GM10248 (cell line): ENCODE measurements at regions not wholly inside any gene's neighbourhood (a gene's known extent, or its start where the extent isn't known, plus 50 kb on each side); places are given as distances from the start of the nearest gene placed in this dataset.

ENCODE experiments used
- CTCF ChIA-PET: fragments of 300-600 bp; sonication (Branson Sonifier 250); formaldehyde crosslinking; extraction: SDS; loops from one replicate; lab custom pipeline; 2021; ENCODE audit warnings: antibody characterized with exemption; lab: Yijun Ruan, JAX
- POLR2A ChIA-PET: fragments of 350-650 bp; sonication (Branson Sonifier 250); formaldehyde crosslinking; extraction: SDS; loops from one replicate; lab custom pipeline; 2020; ENCODE audit warnings: antibody characterized with exemption; lab: Yijun Ruan, JAX
- DNase-seq: peaks from one replicate; pipeline ENCODE4 v3.0.0; 2012; ENCODE audit errors: extremely low spot score
- CTCF ChIP-seq: IDR thresholded peaks from 2 replicates; pipeline ENCODE4 v1.5.1; 2012; ENCODE audit warnings: mild to moderate bottlenecking, low read depth; ENCODE audit errors: extremely low read depth, missing control alignments, control extremely low read depth

- POLR2A ChIA-PET = no interaction called here
- TF ChIP-seq CTCF = no peak
- no peak for DNase-seq
- CTCF ChIA-PET = no interaction called here
Measured at GRCh38 chr12:115338566-115339294, 654.8 kb upstream of the TBX3 start.

- CTCF ChIA-PET = no interaction called here
- no peak for DNase-seq
- POLR2A ChIA-PET = no interaction called here
- no peak for TF ChIP-seq CTCF
Measured at GRCh38 chr12:115337693-115338543, 653.9 kb upstream of the TBX3 start.

- no peak for TF ChIP-seq CTCF
- POLR2A ChIA-PET = no interaction called here
- CTCF ChIA-PET = no interaction called here
Measured at GRCh38 chr12:115336506-115336905, 652.5 kb upstream of the TBX3 start.

GRCh38 chr12:115335594-115335993 is 651.6 kb upstream of the TBX3 start:
- no peak for DNase-seq
- POLR2A ChIA-PET = no interaction called here
- CTCF ChIA-PET = no interaction called here
- TF ChIP-seq CTCF = no peak

More at GRCh38 chr12:115336506-115336905, 652.5 kb upstream of the TBX3 start:
- no peak for DNase-seq

- no peak for DNase-seq
- no peak for TF ChIP-seq CTCF
- ChIA-PET POLR2A (no interaction called here), CTCF (no interaction called here)
Measured at GRCh38 chr12:115335048-115335447, 651.1 kb upstream of the TBX3 start.

GRCh38 chr12:115332945-115333344 is 649.0 kb upstream of the TBX3 start:
- ChIA-PET POLR2A (no interaction called here), CTCF (no interaction called here)
- DNase-seq = no peak
- no peak for TF ChIP-seq CTCF
